Nephron progenitor cell (in vitro differentiated cells): ENCODE measurements at regions not wholly inside any gene's neighbourhood (a gene's known extent, or its start where the extent isn't known, plus 50 kb on each side); places are given as distances from the start of the nearest gene placed in this dataset.

ENCODE experiments used
- DNase-seq: peaks from one replicate; pipeline ENCODE4 v3.0.0; 2021
- H3K27ac Mint-ChIP-seq: 2 replicates; pipeline ENCODE4 v1.8.0; 2021; ENCODE audit warnings: mild to moderate bottlenecking, moderate library complexity, mixed read lengths
- H3K27me3 Mint-ChIP-seq: 2 replicates; pipeline ENCODE4 v1.8.0; 2021; ENCODE audit warnings: mild to moderate bottlenecking, low read depth, mixed read lengths; ENCODE audit not compliant: poor library complexity
- H3K36me3 Mint-ChIP-seq: 2 replicates; pipeline ENCODE4 v1.8.0; 2021; ENCODE audit warnings: low read depth, mixed read lengths
- H3K4me1 Mint-ChIP-seq: 2 replicates; pipeline ENCODE4 v1.8.0; 2021; ENCODE audit warnings: mixed read lengths
- H3K4me3 Mint-ChIP-seq: 2 replicates; pipeline ENCODE4 v1.8.0; 2021; ENCODE audit warnings: mild to moderate bottlenecking, moderate library complexity, mixed read lengths
- H3K9me3 Mint-ChIP-seq: 2 replicates; pipeline ENCODE4 v1.8.0; 2021; ENCODE audit warnings: mild to moderate bottlenecking, moderate library complexity, mixed read lengths
- TF ChIP-seq, protein P1 (sequence below): fragments of 200-600 bp; sonication (generic); IDR thresholded peaks from 2 replicates; pipeline ENCODE4 v1.5.0; 2021; ENCODE audit warnings: antibody characterized with exemption

GRCh38 chr7:68571286-68571685, 1027.0 kb upstream of the AUTS2 start:
- Mint-ChIP-seq H3K36me3 (no peaks in the 10 kb centered on the region), H3K9me3 (peaks cover 4% of the 10 kb centered on the region), H3K27me3 (no peaks in the 10 kb centered on the region), H3K4me3 (no peak overlapping the region), H3K27ac (no peak overlapping the region), H3K4me1 (peaks cover 9% of the 10 kb centered on the region)
- no peak for DNase-seq
- TF ChIP-seq, protein P1, sequence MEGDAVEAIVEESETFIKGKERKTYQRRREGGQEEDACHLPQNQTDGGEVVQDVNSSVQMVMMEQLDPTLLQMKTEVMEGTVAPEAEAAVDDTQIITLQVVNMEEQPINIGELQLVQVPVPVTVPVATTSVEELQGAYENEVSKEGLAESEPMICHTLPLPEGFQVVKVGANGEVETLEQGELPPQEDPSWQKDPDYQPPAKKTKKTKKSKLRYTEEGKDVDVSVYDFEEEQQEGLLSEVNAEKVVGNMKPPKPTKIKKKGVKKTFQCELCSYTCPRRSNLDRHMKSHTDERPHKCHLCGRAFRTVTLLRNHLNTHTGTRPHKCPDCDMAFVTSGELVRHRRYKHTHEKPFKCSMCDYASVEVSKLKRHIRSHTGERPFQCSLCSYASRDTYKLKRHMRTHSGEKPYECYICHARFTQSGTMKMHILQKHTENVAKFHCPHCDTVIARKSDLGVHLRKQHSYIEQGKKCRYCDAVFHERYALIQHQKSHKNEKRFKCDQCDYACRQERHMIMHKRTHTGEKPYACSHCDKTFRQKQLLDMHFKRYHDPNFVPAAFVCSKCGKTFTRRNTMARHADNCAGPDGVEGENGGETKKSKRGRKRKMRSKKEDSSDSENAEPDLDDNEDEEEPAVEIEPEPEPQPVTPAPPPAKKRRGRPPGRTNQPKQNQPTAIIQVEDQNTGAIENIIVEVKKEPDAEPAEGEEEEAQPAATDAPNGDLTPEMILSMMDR: no peak

DNA sequence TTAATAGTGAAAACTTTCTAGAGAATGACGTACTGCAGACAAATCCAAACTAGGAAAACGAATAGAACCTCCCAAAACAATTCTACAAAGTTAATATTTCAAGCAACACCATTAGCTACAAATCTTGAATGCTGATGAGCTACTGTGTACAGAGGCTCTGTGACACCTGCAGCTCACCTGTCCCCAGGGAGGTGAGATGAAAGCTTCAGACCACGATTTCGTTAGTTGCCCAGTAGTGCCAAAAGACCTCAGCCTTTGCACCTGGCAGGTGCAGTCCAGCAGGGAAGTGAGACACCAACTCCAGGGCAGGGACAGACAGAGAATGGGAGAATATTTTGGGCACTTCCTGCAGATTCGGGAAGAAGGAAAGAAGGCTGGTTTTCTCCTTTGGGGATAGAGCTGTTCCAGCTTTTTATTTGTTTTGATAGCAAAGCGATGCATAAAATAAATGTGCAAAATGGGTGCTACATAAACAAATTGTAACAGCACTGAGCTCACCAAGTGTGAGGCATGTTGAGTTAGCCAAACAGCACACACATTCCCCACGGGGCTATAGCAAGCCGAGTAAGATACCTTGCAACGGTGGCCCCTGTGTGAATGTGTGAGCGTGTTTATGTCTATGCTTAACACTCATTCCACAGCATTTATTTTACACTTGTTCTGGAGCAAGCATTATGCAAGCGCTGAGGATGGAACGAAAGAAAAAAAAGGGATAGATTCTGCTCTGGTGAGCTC, 1024.8 kb upstream of the AUTS2 start:
- H3K9me3 Mint-ChIP-seq: peaks cover 5% of the 10 kb centered on the region
- no peaks in the 10 kb centered on the region for H3K36me3 Mint-ChIP-seq
- no peak for DNase-seq
- no peaks in the 10 kb centered on the region for H3K27me3 Mint-ChIP-seq
- H3K4me1 Mint-ChIP-seq: peaks cover 9% of the 10 kb centered on the region
- no peak overlapping the region for H3K27ac Mint-ChIP-seq
- no peak overlapping the region for H3K4me3 Mint-ChIP-seq
- TF ChIP-seq, protein P1: no peak

DNA sequence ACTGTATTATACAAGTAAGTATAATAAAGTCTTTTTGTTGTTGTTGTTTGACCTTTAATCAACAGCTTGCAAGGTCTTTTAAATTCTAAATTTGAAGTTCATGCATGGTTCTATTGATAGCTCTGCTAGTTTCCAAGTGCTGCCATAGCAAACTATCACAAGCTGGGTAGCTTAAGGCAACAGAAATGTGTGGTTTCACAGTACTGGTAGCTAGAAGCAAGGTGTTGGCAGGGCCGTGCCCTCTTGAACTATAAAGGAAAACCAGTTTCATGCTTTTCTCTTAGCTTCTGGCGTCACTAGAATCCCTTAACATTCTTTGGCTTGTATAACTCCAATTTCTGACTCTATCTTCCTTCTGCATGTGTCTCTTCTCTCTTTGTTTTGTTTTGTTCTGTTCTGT, 1021.9 kb upstream of the AUTS2 start:
- peaks cover 9% of the 10 kb centered on the region for H3K4me1 Mint-ChIP-seq
- no peak overlapping the region for H3K27ac Mint-ChIP-seq
- no peak for DNase-seq
- peaks cover 26% of the 10 kb centered on the region for H3K9me3 Mint-ChIP-seq
- H3K27me3 Mint-ChIP-seq: no peaks in the 10 kb centered on the region
- TF ChIP-seq, protein P1: no peak
- H3K4me3 Mint-ChIP-seq: no peak overlapping the region
- H3K36me3 Mint-ChIP-seq: peaks cover 5% of the 10 kb centered on the region

DNA sequence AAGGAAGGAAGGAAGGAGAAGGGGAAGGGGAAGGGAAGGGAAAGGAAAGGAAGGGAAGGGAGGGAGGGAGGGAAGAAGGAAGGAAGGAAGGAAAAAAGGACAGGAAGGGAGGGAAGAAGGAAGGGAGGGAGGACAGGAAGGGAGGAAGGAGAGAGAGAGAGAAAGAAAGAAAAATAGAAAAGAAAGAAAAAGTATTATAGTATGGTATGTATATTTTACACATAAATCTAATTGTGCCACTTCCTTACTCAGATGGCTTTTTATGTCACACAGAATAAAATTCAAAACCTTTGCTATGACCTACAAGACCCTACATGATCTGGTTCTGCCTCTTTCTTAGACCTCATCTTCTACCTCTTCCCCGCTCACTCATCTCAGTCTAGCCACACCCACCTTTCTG, 1016.9 kb upstream of the AUTS2 start:
- peaks cover 36% of the 10 kb centered on the region for H3K9me3 Mint-ChIP-seq
- peaks cover 5% of the 10 kb centered on the region for H3K27me3 Mint-ChIP-seq
- TF ChIP-seq, protein P1: no peak
- DNase-seq: no peak
- H3K27ac Mint-ChIP-seq: no peak overlapping the region
- no peaks in the 10 kb centered on the region for H3K4me1 Mint-ChIP-seq
- H3K36me3 Mint-ChIP-seq: peaks cover 5% of the 10 kb centered on the region
- H3K4me3 Mint-ChIP-seq: no peak overlapping the region

GRCh38 chr7:68587599-68587998, 1010.7 kb upstream of the AUTS2 start:
- Mint-ChIP-seq H3K27me3 (peaks cover 13% of the 10 kb centered on the region), H3K27ac (no peak overlapping the region), H3K4me3 (no peak overlapping the region), H3K9me3 (peaks cover 18% of the 10 kb centered on the region), H3K4me1 (no peaks in the 10 kb centered on the region), H3K36me3 (no peaks in the 10 kb centered on the region)
- DNase-seq: no peak
- TF ChIP-seq, protein P1: no peak

DNA sequence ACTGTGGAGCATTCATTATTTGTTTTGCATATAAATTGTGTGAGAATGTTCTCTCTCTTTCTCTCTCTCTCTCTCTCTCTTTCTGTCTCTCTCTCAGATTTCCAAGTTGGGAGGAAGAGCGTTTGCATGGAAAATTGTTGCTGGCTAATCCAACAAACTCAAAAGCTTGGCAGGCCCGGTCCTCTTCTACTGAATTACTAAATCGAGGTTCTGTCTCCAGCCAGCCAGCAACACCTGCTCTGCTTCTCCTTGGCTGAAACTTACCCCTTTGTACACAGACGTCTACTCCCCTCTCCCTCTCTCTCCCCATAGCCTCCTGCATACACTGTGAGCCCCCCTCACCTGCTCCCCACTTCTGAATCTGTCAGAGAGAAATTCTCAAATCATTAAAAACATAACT, 996.4 kb upstream of the AUTS2 start:
- Mint-ChIP-seq H3K4me1 (peaks cover 7% of the 10 kb centered on the region), H3K27me3 (peaks cover 6% of the 10 kb centered on the region), H3K4me3 (no peak overlapping the region), H3K36me3 (no peaks in the 10 kb centered on the region), H3K27ac (no peak overlapping the region), H3K9me3 (peaks cover 7% of the 10 kb centered on the region)
- TF ChIP-seq, protein P1: no peak
- no peak for DNase-seq
